ENCODE measurements at regions not wholly inside any gene's neighbourhood (a gene's known extent, or its start where the extent isn't known, plus 50 kb on each side); places are given as distances from the start of the nearest gene placed in this dataset.

- no peak for TF ChIP-seq EP300 (IDR thresholded peaks at IDR 0.05; ENCODE audit: borderline replicate concordance in 1 of 2, low read depth in 2 of 2, low read length in 2 of 2)
- no peak for TF ChIP-seq TBP (IDR thresholded peaks at IDR 0.05; ENCODE audit: low read depth, low read length)
- TF ChIP-seq CTCF (IDR thresholded peaks at IDR 0.05; ENCODE audit: control extremely low read depth in 1 of 3, insufficient read depth in 1 of 3, low read depth in 1 of 3, low read length in 3 of 3), result no peak
- TF ChIP-seq POLR2A (IDR thresholded peaks at IDR 0.05; ENCODE audit: control extremely low read depth in 1 of 2, low read depth in 2 of 2, low read length in 2 of 2), result no peak
- no peak for TF ChIP-seq RAD21 (IDR thresholded peaks at IDR 0.05 in 1 of 2, conservative IDR thresholded peaks at IDR 0.05 in 1 of 2; ENCODE audit: low read depth in 2 of 2, low read length in 2 of 2)
- no peak for TF ChIP-seq SIN3A (conservative IDR thresholded peaks at IDR 0.05 in 1 of 2, IDR thresholded peaks at IDR 0.05 in 1 of 2; ENCODE audit: low read depth in 1 of 2, low read length in 2 of 2)
These were observed 256.3 kb downstream of the ERMARD start for GRCh38 chr6:170007468-170008293.

All from H1 (cell line).